GM21367 (cell line): ENCODE measurements at regions not wholly inside any gene's neighbourhood (a gene's known extent, or its start where the extent isn't known, plus 50 kb on each side); places are given as distances from the start of the nearest gene placed in this dataset.

Experiments
- ATAC-seq: cut with Tn5 transposase; IDR thresholded peaks from one replicate; pipeline ENCODE4 v1.9.1; 2021; ENCODE audit not compliant: unreplicated experiment

DNA sequence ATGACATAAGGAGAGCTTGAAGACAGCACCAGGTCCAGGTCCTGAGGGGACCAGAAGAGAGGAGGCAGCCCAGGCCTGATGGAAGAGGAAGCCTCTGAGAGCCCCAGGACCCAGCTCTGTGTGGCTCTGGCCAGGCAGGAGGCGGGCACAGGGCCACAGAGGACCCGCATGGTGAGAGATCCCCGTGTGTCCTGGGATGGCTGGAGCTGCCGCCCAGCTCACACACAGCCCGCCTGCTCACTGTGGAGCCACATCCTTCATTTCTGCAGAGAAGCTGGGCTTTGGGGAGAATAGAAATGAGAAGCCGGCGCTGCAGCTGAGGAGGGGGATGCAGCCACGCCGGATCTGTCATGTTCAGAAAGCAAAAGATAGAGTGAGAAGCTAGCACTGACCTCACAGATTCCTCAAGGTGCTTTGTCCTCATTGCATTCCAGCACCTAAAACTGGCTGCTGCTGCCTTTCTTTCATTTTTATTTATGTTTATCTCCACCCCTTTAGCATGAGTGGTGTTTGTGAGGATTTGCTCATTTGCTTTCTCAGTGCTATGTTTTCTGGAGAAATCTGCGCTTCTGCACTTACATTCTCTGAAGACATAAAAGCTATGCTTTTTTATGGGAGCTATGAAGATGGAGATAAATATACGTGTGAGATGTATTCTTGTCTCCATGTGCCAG lies 307.6 kb upstream of the MYT1L start:
- no peak for ATAC-seq

DNA sequence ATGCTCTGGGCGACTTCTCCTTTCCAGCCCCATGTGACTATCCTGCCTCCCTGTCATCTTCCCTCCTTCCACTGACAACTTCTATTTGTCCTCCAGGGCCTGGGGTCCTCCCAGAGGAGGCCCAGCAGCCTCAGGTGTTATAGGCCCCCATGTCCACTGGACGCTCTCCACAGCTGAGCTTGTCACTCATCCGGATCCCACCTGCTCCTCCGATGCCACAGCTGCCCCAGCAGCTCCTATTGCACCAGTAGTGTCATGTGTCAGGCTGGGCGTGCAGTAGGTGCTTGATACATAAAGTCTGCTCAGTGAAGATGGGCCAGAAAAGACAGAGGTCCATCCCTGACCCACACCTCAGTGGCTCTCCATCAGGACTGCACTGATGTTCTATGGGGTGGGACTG lies 305.7 kb upstream of the MYT1L start:
- no peak for ATAC-seq

DNA sequence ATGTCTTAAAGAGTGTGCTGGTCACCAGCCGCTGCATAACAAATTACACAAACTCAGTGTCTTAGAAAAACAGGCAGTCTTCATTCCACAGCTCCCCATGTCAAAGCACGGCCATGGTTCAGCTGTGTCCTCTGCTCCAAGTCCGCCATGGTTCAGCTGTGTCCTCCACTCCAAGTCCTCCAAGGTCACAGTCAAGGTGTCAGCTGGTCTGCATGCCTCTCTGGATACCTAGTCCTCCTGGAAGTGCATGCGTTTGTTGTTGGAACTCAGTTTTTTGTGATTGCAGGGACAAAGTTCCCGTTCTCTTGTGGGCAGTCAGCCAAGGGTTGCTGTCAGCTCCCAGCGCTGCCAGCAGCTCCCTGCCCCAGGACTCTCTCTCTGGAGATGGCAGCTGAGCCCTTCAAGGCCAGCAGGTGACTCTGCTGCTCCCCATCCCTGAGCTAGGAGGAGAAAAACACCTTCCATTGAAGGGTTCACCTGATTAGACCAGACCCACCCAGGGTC lies 304.0 kb upstream of the MYT1L start:
- ATAC-seq, result no peak

DNA sequence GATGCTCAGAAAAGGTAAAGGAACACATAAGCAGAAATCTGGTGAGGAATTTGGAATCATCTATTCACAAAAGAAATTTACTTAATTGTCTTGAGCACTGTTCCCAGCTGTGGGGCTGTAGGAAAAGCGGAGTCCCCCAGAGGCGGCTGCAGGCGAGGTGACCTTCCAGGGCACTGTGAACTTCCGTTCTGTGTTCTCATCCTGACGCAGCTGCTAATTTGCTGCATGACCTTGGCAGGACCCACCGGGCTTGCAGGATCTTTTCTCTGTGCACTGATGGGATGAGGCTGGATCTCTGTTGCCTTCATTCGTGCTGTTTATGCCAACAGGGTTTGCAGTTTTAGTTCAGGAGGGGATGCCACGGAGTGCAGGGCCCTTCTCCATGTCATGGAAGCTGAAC lies 301.9 kb upstream of the MYT1L start:
- no peak for ATAC-seq

DNA sequence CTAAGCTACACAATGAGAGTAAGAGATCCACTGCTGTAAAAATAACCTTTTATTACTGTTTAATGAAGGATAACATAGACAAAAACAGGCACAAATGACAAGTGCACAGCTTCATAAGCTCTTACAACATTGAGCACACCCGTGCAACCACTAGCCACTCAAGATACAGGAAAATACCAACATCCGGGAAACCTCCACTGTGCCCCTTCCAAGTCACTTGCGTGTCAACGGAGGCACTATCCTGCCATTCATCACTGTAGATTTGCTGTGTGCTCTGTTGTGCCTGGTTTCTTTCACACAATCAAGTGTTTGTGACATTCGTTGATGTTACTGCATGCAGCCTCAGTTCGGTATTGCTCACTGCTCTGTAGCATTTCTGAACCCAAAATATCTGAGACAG lies 292.9 kb upstream of the MYT1L start:
- ATAC-seq, result no peak

DNA sequence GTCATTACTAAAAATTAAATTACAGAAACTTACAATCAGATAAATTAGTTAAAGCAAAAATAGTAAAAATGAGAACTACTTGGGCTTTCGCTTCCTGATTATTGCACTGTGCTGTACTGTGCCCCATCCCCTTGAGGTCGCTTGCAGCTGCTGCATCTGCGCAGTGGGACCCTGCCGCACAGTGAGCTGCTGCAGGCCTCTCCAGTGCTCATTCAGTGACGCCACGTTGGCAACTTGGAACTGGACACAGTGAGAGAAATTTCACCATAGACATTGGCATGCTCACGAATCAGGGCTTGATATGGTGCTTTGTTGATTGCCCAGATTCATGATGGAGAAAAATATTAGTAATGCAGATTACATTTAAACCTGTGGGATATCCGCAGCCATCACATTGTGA lies 290.8 kb upstream of the MYT1L start:
- no peak for ATAC-seq

DNA sequence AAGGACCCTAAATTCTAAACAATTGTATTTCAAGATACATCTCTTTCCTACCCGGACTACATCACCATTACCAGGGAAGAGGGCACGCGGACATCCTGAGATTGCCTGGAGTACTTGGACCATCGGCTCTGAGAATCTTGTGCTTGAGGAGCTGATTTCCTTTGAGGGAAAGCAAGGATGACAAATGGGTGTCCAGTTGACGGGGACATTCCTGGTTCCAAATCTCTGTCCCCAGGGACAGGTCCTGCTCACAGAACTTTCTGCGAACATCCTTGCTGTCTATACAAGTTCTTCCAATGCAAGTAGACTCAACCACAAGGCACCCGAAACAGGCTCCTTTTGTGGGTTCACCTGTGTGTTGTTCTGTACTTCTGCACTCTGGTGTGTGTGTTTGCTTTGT lies 289.5 kb upstream of the MYT1L start:
- ATAC-seq, result no peak

DNA sequence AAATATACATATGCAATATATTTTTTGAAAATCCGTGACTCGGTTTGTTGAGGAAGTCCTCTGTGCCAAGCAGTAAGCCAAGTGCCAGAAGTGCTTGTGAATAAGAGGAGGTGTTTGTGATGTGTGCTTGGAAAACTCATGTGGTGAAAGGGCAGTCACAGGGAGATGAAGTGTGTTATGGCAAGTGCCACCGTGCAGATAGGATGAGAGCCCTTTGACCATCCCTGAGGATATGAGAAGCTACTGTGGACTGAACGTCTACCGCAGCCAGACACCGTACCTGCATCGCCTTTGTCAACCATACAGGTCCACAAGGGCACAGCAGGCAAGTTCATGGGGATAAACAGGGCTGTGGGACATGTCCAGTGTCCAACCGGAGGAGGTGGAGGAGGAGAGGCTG lies 288.9 kb upstream of the MYT1L start:
- no peak for ATAC-seq

DNA sequence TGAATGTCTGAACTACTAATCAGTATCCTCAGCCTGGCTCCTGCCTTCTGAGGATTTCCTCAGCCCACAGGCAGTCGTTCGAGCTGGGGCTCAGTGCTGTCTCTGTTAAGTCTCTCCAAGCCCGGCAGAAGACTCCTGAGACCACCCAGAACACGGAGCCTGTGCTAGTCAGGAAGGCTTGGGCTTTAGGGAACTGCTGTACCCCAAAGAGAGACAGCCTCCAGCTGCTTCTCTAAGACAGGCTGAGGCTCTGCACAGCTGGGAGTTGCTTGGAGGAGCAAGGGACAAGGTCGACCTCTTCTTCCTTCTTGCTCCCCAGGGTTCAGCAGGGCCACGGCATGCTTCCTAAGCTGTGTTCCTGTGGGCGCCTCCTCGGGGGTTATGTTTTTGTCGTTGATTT lies 283.4 kb upstream of the MYT1L start:
- ATAC-seq, result no peak

DNA sequence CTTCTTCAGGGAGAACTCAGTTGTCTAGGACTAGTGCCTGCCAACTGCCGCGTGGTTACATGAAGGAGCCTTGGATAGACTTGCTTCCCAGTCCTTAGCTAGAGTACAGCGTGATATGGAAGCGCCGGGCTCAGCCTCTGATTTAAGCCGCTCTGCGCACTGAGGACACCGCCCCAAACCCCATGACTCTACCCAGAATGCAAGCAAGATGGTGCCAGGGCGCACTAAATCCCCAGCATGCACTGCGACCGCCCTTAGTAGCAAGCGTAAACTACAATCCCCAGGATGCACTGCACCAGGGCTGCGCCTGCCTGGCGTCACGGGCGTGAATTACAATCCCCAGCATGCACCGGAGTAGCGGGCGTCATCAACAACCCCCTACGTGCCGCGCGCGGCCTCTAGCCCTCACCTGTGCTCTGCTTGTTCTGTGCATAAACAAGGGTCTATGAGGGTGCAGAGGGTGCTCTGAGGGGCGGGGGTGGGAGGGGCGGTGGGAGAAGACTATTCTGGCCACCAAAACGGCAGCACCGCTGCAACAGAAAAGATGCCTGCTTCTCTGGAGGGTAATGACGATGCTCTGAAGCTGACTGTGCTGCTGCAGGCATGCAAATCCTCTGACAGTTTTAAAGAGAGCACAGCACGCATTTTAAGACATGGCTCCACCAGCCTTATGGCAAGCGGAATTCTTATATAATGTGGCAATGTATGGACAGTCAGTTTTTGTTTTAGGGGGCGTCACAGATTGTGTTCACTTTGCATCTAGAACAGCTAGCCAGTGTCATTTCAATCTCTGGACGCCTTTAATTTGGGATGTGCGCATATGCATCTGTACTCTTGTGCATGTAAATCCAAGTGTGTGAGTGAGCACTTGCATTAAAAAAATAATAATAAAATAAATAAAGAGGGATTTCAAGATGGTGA lies 282.5 kb upstream of the MYT1L start:
- ATAC-seq, result peak; percentile 100

DNA sequence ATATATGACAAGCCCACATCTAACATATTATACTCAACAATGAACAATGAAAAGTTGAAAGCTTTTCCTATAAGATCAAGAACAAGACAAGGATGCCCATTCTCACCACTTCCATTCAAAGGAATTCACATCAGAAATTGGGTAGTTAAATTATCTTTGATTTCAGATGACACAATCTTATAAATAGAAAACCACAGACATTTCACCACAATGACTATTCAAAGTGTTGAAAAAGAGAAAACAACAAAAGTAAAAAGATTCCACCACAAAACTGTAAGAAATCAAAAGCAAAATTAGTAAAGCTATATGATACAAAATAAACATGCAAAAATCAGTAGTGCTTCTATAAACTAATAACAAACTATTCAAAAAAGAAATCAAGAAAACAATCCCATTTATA lies 279.7 kb upstream of the MYT1L start:
- ATAC-seq, result no peak

DNA sequence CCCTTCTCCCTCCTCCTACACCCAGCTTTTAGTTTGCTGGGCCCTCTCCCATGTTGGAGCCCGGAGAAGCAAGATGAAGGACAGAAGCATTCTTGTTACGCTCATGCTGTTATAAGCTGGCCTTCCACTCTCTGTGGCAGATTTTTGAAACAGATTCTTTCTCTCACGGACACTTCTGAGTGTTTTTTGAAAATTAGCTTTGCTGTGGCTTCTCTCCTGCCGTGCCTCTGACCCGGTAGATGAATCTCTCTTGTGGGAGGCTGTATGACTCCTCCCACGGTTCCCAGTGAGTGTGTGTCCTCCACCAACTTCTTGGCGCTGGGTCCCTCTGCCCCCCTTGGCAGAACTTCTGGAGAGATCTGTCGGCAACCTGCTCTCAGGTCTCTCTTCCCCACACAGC lies 269.3 kb upstream of the MYT1L start:
- no peak for ATAC-seq

DNA sequence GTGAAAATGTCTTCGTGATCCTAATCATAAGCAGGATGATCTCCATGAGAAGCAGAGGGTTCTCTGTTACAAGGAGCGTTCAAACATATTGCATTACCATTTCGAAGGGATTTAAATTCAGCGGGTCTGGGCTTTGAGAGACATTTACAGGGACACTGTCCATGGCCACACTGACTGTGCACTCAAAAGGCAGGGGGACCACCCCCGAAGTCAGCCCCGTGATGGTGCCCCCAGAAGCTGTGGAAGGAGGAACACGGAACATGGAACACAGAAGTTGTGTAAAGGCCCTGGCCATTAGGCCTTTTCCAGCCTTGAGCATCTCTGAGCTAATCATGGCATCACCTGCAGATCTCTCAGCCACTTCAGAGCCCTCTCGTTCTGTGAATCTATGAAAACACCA lies 268.4 kb upstream of the MYT1L start:
- no peak for ATAC-seq

DNA sequence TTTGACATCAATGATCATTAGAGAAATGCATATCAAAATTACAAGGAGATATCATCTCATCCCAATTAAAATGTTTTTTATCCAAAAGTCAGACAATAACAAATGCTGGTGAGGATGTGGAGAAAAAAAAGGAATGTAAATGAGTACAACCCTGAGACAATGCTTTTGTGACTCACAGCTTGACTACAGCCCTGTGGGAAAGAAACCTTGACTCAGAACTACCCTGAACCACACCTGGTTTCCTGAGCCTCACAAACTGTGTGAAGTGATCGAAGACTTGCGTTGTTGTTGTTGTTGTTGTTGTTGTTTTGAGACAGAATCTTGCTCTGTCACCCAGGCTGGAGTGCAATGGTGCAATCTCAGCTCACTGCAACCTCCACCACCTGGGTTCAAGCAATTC lies 266.6 kb upstream of the MYT1L start:
- no peak for ATAC-seq

DNA sequence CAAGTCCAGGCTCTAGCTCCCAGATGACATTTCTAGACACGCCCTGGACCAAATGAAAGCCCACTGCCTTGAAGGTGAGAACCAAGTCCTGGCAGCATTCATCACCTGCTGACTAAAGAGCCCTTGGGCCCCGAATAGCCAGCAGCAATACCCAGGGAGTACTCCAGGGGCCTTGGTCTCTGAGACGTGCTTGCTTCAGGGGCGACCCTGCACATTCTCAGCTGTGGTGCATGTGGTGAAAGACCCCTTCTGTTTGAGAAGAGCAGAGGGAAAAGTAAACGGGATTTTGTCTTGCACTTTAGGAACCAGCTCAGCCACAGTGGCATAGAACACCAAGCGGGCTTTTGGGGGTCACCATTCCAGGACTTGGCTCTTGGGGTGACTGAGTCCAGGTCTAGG lies 260.5 kb upstream of the MYT1L start:
- ATAC-seq, result no peak

DNA sequence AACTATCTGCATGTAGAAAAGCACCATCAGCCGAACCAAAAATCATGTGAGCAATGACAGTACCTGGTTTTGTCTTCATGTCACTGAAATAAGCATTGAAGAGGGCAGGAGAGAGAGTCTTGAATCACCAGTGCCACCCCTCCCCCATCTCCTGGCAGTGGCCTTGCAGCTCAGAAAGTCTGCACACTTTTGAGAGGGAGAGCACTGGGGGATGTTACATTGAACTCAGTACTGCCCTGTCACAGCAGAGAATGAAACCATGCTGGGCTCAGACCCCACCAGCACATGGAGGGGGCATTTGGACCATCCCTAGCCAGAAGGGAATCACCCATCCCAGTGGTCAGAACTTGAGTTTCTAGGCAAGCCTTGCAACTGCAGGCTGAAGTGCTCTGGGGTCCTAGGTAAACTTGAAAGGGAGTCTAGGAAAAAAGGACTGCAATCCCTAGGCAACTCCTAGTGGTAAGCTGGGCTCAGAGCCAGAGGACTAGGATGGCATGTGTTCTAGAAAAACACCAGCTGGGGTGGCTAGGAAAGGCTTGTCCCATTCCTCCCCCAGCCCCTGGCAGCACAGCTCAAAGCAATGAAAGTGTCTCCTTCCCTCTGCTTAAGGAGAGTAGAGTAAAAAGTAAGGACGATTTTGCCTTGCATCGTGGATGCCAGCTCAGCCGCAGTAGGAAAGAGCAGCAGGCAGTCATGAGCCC lies 259.9 kb upstream of the MYT1L start:
- ATAC-seq, result no peak

DNA sequence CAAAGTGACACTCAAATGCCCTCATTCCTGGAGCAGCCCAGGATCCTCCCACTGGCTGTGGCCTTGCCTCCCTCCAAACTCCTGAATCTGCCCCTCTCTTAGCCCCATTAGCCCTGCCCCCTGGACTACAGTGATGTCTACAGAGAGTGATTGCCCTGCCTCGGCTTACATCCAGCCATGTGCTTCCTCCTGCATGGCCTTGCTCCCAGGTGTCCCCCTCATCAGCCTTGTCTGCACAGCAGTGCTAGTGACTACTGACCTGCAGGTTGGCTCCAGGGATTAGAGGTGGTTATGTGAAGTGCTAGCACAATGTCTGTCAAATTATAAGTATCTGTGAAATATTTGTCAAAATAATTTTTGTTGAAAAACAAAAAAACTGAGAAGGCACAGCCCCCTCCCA lies 259.1 kb upstream of the MYT1L start:
- no peak for ATAC-seq

DNA sequence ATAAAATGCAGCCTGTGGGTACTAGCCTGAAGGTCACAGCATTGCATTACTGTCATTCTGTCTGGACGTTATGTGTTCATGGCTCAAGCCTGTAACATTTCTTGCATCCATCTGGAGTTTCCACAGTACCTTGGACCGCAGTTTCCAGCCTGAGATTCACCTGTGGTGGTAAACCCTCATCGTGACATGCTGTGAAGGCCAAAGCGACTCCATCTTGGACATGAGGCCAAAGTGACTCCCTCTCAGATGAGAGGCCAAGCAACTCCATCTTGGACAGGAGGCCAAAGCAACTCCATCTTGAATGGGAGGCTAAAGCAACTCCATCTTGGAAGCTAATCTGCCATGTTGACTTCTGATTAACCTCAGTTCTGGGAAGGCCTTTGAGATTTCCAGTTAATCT lies 257.7 kb upstream of the MYT1L start:
- ATAC-seq, result no peak

DNA sequence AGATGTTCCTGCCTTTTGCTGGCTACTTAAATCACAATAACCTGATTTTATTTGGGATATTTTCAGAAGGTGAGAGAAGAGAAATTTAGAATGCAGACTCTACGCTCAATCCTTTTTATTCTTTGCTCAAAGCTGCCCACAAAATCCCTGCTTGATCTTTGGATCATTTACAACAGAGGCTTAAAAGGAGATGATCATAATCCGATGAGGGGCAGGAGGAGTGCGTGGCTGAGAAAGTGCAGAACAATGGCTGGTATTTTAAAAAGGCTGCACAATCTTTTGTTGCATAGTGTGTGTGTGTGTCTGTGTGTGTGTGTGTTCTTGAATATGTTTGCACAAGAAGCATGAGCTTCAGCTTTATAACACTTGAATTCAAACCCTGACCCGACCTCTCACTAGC lies 256.3 kb upstream of the MYT1L start:
- no peak for ATAC-seq

DNA sequence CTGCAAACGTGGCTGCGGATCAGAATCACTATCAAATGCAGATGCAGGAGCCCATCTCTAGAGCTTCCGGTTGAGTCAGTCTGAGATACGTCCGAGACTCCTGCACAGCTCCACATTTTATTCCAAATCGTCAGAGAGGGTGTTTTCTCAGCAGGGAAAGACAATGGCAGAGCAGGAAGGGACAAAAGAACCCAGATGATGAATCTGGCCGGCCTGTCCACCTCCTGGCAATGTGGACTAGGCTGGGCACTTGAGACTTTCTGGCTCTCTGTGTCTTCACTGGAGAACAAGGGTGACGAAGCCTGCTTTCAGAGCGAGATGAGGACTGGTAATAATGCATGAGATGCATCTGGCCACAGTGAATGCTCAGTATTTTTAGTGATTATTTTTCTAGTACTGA lies 255.9 kb upstream of the MYT1L start:
- ATAC-seq, result no peak

DNA sequence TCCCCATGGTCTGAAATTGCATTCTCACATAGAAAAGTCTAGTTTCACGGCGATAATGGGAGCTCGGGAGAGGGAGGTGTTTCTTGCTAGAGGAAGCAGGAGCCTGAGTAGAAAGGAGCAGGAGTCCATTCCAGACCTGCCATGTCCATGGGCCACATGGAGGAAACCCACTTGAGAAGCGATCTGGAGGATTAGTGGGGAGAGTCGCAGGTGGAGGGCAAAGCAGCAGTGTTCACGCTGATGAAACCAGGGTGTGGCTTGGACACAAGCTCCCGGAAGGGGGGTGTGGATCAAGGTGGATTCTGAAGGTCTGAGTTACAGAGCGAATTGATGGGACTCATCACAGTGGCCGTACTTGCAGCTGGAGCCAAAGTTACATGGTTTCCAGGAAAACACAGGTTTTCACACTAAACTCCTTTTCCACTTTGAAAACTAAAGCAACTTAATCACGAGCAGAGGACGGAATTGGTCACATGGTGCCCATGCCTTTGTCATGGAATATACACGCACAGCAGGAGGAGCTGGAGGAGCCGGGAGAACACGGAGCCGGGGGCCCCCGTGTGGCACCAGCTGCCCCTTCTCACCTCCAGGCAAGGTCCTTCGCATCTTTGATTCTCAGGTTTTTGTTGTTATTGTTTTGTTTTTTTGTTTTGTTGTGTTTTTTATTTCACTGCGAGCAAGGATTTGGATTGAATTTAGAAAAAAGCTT lies 255.1 kb upstream of the MYT1L start:
- no peak for ATAC-seq
